Gastroesophageal sphincter (tissue), 4 donors: ENCODE measurements at regions not wholly inside any gene's neighbourhood (a gene's known extent, or its start where the extent isn't known, plus 50 kb on each side); places are given as distances from the start of the nearest gene placed in this dataset.
"Not testable (repeated sequence)": the region's sequence is repeated elsewhere in the genome, so short reads cannot be mapped to it uniquely, and the experiment has no call there.

ENCODE experiments used
- ATAC-seq: fragments of 150-250 bp; one replicate; pipeline ENCODE4 v1.9.1; 2016; ENCODE audit warnings: mild to moderate bottlenecking, moderate library complexity
- H3K27ac ChIP-seq, 4 donors: fragments of 200-600 bp; sonication (generic) in 3 of 4; 1 replicate in 3 of 4; 2 replicates in 1 of 4; pipeline ENCODE4 v1.5.1; 2016 to 2019
- H3K27me3 ChIP-seq: fragments of 200-600 bp; sonication (generic); one replicate; pipeline ENCODE4 v1.5.1; 2019
- H3K36me3 ChIP-seq, 2 donors: fragments of 200-600 bp; sonication (generic); one replicate each; pipeline ENCODE4 v1.5.1; 2019; ENCODE audit warnings: control low read depth in 1 of 2
- H3K4me1 ChIP-seq, 3 donors: fragments of 200-600 bp; sonication (generic); 1 replicate in 2 of 3; 2 replicates in 1 of 3; pipeline ENCODE4 v1.5.1; 2016 to 2019; ENCODE audit warnings: control low read depth in 2 of 3
- H3K4me3 ChIP-seq, 2 donors: fragments of 200-600 bp; sonication (generic); one replicate each; pipeline ENCODE4 v1.5.1; 2019; ENCODE audit warnings: mild to moderate bottlenecking in 1 of 2, moderate library complexity in 1 of 2
- H3K9me3 ChIP-seq, 3 donors: fragments of 200-600 bp; sonication (generic); one replicate each; pipeline ENCODE4 v1.5.1; 2017 to 2019; ENCODE audit warnings: control low read depth in 2 of 3
- EP300 ChIP-seq: sonication (generic); formaldehyde crosslinking; IDR thresholded peaks from one replicate; pipeline ENCODE4 v1.6.1; 2017; ENCODE audit warnings: antibody characterized with exemption, mild to moderate bottlenecking
- POLR2A ChIP-seq, 2 donors: fragments of 450-650 bp; IDR thresholded peaks; one replicate each; pipeline ENCODE4 v1.6.1; 2017; ENCODE audit warnings: antibody characterized with exemption in 2 of 2, mild to moderate bottlenecking in 2 of 2, moderate library complexity in 1 of 2
- POLR2AphosphoS5 ChIP-seq: sonication (generic); formaldehyde crosslinking; IDR thresholded peaks from one replicate; pipeline ENCODE4 v1.6.1; 2017; ENCODE audit warnings: antibody characterized with exemption
- WGBS, 2 donors: methylation state at CpG; one replicate each; pipeline ENCODE4 v1.1.5; 2018; ENCODE audit warnings: low coverage in 1 of 2; 5-methylcytosine and 5-hydroxymethylcytosine counted together
- TF ChIP-seq, protein P1 (sequence below), 4 experiments: fragments of 200-600 bp in 2 of 4; fragments of 450-650 bp in 2 of 4; sonication (generic) in 1 of 4; IDR thresholded peaks; one replicate each; pipeline ENCODE4 v1.5.1; 2017 to 2019; ENCODE audit warnings: antibody characterized with exemption in 4 of 4, mild to moderate bottlenecking in 2 of 4, moderate library complexity in 2 of 4

DNA sequence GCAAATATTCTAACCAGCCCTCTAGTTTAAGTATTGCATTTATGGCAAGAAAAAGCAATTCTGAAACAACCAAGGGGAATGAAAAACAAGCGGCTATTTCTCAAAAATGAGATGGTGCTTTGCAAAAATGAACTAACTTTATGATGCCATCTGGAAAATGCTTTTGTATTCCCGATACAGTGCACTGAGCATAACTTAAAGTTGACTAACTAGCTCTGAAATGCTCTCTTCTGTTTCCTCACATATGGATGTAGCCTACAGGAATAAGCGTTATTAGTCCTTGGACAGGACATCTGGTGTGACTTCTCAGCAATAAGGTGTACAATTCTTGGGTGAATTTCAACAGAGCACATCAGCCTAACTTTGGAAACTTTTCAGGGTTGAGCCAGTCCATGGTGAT, 228.2 kb upstream of the DDI1 start:
- no peak overlapping the region for H3K27ac ChIP-seq
- H3K36me3 ChIP-seq: no peaks in the 10 kb centered on the region
- no peaks in the 10 kb centered on the region for H3K9me3 ChIP-seq
- no peak for ATAC-seq
- H3K4me3 ChIP-seq: no peak overlapping the region
- WGBS, 2 donors: 93 to 96% methylated on average over 3 of the region's 3 CpGs
- no peaks in the 10 kb centered on the region for H3K27me3 ChIP-seq
- TF ChIP-seq, protein P1, sequence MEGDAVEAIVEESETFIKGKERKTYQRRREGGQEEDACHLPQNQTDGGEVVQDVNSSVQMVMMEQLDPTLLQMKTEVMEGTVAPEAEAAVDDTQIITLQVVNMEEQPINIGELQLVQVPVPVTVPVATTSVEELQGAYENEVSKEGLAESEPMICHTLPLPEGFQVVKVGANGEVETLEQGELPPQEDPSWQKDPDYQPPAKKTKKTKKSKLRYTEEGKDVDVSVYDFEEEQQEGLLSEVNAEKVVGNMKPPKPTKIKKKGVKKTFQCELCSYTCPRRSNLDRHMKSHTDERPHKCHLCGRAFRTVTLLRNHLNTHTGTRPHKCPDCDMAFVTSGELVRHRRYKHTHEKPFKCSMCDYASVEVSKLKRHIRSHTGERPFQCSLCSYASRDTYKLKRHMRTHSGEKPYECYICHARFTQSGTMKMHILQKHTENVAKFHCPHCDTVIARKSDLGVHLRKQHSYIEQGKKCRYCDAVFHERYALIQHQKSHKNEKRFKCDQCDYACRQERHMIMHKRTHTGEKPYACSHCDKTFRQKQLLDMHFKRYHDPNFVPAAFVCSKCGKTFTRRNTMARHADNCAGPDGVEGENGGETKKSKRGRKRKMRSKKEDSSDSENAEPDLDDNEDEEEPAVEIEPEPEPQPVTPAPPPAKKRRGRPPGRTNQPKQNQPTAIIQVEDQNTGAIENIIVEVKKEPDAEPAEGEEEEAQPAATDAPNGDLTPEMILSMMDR (IDR thresholded peaks at IDR 0.05): no peak
- TF ChIP-seq POLR2A (IDR thresholded peaks at IDR 0.05) (no peak), EP300 (no peak), POLR2AphosphoS5 (no peak)
- peaks cover 0 to 9% (median 3%) of the 10 kb centered on the region in 3 donors for H3K4me1 ChIP-seq

DNA sequence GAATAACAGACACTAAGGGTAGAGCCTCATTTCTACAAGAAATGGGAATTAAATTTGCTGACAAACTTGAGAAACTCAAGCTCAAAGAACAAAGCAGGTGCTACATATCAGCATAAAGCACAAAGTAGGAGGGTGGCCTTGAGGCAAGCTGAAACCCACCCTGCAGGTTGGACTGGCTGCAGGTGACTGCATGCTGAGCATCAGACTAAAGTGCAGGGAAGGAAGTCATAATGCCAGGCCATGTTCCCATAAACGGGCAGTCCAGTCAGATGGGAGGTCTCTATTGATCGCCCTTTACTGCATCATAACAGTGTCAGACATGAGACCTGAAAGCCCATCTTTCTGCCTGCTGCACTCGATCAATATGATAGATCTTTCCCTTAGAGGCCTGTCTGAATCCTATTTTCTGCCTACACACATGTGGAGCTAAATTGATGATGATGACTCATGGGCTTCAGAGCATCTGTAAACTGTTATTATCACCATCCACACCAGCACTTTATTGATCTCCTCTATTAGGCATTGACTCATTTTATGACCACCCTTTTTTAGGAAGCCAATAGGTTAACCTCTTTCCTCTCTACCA, 224.5 kb upstream of the DDI1 start:
- Histone ChIP-seq H3K27ac (no peak overlapping the region), H3K4me1 (no peaks in the 10 kb centered on the region), H3K27me3 (no peaks in the 10 kb centered on the region), H3K36me3 (no peaks in the 10 kb centered on the region), H3K4me3 (no peak overlapping the region), H3K9me3 (no peaks in the 10 kb centered on the region)
- no peak for ATAC-seq
- TF ChIP-seq POLR2AphosphoS5: no peak
- TF ChIP-seq EP300: no peak
- TF ChIP-seq, protein P1 (IDR thresholded peaks at IDR 0.05): no peak
- no peak for TF ChIP-seq POLR2A (IDR thresholded peaks at IDR 0.05)
- 71 to 88% methylated on average over 3 of the region's 3 CpGs for WGBS, 2 donors

DNA sequence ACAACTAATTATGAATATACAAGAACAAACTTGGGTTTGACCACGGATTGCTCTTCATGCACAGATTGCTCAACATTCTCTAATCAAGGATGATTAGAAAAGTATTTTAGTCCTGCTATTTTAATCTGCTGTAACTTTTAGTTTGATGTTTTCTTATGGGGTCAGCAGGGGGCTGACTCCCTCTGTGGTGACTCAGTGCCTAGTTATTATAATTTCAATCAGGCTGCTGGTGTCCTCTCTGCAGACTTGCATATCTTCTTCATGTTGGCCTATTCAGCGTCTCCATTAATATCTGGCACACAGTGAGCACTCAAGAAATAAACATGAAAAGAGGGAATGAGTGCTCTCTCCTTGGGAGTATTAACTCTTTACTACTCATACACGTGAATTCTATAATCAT, 223.8 kb upstream of the DDI1 start:
- H3K36me3 ChIP-seq: no peaks in the 10 kb centered on the region
- H3K27me3 ChIP-seq: no peaks in the 10 kb centered on the region
- H3K4me1 ChIP-seq: no peaks in the 10 kb centered on the region
- H3K9me3 ChIP-seq: no peaks in the 10 kb centered on the region
- 64 to 89% methylated on average over 3 of the region's 3 CpGs for WGBS, 2 donors
- TF ChIP-seq POLR2AphosphoS5 (no peak), POLR2A (IDR thresholded peaks at IDR 0.05) (no peak), EP300 (no peak)
- TF ChIP-seq, protein P1 (IDR thresholded peaks at IDR 0.05): no peak
- no peak overlapping the region for H3K27ac ChIP-seq
- ATAC-seq: no peak
- no peak overlapping the region for H3K4me3 ChIP-seq

DNA sequence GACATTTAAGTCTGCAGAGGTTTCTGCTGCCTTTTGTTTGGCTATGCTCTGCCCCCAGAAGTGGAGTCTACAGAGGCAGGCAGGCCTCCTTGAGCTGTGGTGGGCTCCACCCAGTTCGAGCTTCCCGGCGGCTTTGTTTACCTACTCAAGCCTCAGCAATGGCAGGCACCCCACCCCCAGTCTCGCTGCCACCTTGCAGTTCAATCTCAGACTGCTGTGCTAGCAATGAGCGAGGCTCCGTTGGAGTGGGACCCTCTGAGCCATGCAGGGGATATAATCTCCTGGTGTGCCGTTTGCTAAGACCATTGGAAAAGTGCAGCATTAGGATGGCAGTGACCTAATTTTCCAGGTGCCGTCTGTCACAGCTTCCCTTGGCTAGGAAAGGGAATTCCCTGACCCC, 216.1 kb upstream of the DDI1 start:
- H3K4me3 ChIP-seq, H3K4me1 ChIP-seq, H3K27ac ChIP-seq, ATAC-seq, H3K36me3 ChIP-seq, H3K27me3 ChIP-seq, H3K9me3 ChIP-seq: not testable (repeated sequence)
- WGBS, 2 donors: 90% methylated on average over 7 of the region's 8 CpGs; no CpG with 5 or more reads in 1 of the 2 donors

DNA sequence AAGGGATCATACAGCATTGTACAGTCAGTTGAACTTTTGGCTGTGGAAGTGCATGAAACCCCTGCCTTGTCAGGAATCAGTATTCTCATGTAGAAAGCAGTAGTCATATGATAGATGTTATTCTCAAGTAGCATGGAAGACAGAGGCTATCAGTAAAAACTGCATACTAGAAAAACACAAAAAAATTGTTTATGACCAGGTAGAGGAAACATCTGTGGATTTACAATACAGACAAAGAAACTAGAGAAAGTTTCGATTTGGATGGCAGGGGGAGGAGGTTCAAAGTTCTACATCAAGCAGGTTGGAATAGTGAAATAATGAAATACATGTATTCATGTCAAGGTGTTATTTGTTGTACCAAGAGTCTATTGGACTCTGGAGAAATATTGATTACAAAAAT, 212.3 kb upstream of the DDI1 start:
- ATAC-seq: no peak
- WGBS, 2 donors: 67 to 79% methylated on average over 1 of the region's 1 CpG

More for the DNA sequence above, 212.3 kb upstream of the DDI1 start:
- no peaks in the 10 kb centered on the region for H3K36me3 ChIP-seq
- no peaks in the 10 kb centered on the region for H3K27me3 ChIP-seq
- H3K27ac ChIP-seq: no peak overlapping the region
- H3K9me3 ChIP-seq: no peaks in the 10 kb centered on the region
- TF ChIP-seq EP300: no peak
- TF ChIP-seq POLR2AphosphoS5: no peak
- TF ChIP-seq POLR2A (IDR thresholded peaks at IDR 0.05): no peak
- TF ChIP-seq, protein P1 (IDR thresholded peaks at IDR 0.05): no peak
- H3K4me3 ChIP-seq: no peak overlapping the region
- no peaks in the 10 kb centered on the region for H3K4me1 ChIP-seq
